ENCODE measurements at regions not wholly inside any gene's neighbourhood (a gene's known extent, or its start where the extent isn't known, plus 50 kb on each side); places are given as distances from the start of the nearest gene placed in this dataset.

DNA sequence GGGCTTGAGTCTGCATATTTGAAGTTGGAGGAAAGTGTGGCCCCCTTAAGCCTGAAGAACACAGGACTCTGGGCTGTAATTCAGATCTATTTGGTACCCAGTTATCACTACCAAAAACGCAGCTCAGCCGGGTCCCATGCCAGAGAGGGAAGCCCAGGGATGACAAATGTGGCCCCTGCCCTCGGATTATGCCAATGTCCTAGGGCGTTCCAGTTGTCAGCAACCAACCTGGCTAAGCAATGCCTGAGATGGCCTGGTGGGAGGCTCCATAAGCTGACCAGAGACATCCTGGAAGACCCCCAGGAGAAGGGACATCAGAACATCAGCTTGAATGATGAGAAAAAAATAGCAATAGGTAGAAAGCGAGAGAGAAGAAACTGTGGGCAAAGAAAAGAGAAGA is 79.6 kb upstream of the UQCRFS1 start:
- no peaks in the 10 kb centered on the region for H3K36me3 ChIP-seq (replicated peaks)
- in situ Hi-C loops (cut with HindIII; ENCODE audit: low pct_ligation_motif_present, low sequenced_read_pairs), result no loop called here

DNA sequence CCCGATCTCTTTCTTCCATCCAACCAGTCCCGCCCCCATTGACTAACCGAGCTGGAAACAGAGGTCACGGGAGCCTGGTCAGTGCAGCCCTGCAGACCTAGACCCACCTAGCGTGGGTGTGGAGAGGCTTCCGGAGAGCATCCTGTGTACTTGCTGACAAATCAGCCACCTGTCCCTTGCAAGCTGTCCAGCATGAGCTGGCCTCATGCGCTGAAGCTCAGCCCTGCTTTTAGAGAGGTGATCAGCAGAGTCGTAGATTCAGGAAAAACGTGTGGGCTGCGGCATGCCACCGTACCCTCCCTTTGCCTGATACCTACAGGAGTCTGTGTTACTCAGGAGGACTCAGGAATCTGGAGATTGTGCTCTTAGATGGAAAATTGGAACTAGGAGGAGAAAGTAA is 80.3 kb upstream of the UQCRFS1 start:
- TF ChIP-seq, protein P1, sequence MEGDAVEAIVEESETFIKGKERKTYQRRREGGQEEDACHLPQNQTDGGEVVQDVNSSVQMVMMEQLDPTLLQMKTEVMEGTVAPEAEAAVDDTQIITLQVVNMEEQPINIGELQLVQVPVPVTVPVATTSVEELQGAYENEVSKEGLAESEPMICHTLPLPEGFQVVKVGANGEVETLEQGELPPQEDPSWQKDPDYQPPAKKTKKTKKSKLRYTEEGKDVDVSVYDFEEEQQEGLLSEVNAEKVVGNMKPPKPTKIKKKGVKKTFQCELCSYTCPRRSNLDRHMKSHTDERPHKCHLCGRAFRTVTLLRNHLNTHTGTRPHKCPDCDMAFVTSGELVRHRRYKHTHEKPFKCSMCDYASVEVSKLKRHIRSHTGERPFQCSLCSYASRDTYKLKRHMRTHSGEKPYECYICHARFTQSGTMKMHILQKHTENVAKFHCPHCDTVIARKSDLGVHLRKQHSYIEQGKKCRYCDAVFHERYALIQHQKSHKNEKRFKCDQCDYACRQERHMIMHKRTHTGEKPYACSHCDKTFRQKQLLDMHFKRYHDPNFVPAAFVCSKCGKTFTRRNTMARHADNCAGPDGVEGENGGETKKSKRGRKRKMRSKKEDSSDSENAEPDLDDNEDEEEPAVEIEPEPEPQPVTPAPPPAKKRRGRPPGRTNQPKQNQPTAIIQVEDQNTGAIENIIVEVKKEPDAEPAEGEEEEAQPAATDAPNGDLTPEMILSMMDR (IDR thresholded peaks at IDR 0.05; ENCODE audit: low read depth, low read length, missing control alignments), result no peak
- in situ Hi-C loops (cut with HindIII; ENCODE audit: low pct_ligation_motif_present, low sequenced_read_pairs), result no loop called here
- no peak for DNase-seq
- no peaks in the 10 kb centered on the region for H3K27me3 ChIP-seq (replicated peaks)
- H3K36me3 ChIP-seq (replicated peaks), result no peaks in the 10 kb centered on the region
- H3K4me3 ChIP-seq (ENCODE audit: low read depth, low read length), result no peak overlapping the region
- H3K27ac ChIP-seq, result no peak overlapping the region

More for the DNA sequence above, 79.6 kb upstream of the UQCRFS1 start:
- no peak for DNase-seq
- H3K4me3 ChIP-seq (ENCODE audit: low read depth, low read length), result no peak overlapping the region
- no peaks in the 10 kb centered on the region for H3K27me3 ChIP-seq (replicated peaks)
- TF ChIP-seq, protein P1 (IDR thresholded peaks at IDR 0.05; ENCODE audit: low read depth, low read length, missing control alignments), result no peak
- no peak overlapping the region for H3K27ac ChIP-seq

DNA sequence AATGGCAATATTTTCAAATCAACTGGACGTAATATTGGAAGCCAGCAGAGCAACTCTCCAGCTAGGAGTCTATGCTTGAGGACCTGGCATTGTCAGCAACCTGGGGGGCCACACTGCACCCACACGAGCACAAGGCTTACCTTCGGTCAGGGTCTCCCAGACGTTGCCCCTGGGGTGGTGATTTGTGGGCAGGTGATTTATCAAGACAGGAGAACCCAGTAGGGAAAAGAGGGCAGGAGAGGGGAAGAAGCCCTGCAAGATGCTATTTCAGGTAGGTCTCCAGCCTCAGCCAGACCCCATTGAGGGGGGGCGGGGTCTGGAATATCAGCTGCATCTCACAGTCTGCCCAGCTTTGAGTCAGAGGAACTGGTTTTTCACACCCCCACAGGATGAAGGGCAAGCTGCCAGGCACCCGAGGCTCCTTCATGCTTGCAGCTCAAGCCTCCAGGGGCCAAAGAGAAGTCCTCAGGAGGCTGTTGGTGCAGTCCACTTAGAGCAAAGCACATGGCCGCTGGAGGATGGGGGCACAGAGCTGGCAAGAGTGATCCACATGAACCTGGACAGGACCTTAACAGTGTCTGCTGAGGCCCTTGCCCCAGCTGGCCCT is 80.9 kb upstream of the UQCRFS1 start:
- Histone ChIP-seq H3K27ac (no peak overlapping the region), H3K4me3 (ENCODE audit: low read depth, low read length) (no peak overlapping the region), H3K27me3 (replicated peaks) (no peaks in the 10 kb centered on the region), H3K36me3 (replicated peaks) (no peaks in the 10 kb centered on the region)
- in situ Hi-C loops (cut with HindIII; ENCODE audit: low pct_ligation_motif_present, low sequenced_read_pairs), result no loop called here
- TF ChIP-seq, protein P1 (IDR thresholded peaks at IDR 0.05; ENCODE audit: low read depth, low read length, missing control alignments), result no peak
- DNase-seq, result no peak

DNA sequence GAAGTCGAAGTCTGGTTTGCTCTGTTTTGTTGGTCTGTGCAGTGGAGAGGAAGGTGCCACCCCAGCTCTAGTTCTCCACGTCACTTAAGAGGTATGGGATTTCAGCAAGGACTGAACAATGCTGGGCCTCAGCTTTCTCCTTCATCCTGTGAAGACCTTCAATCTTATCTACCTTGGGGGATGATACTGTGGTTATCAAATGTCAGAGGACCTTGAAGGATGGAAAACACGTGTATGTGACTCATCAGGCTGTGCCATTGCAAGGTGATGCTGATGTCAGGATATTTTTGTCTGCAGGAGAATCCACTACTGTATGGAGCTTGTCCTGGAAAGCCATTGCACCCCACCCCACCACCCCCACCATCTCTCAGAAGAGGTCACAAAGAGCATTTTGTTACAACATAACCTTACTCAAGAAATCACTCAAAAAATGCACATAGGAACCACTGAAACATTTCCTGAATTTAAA is 81.4 kb upstream of the UQCRFS1 start:
- H3K27ac ChIP-seq, result no peak overlapping the region
- H3K36me3 ChIP-seq (replicated peaks), result no peaks in the 10 kb centered on the region
- TF ChIP-seq, protein P1 (IDR thresholded peaks at IDR 0.05; ENCODE audit: low read depth, low read length, missing control alignments), result no peak
- DNase-seq, result no peak
- in situ Hi-C loops (cut with HindIII; ENCODE audit: low pct_ligation_motif_present, low sequenced_read_pairs), result no loop called here
- H3K4me3 ChIP-seq (ENCODE audit: low read depth, low read length), result no peak overlapping the region
- H3K27me3 ChIP-seq (replicated peaks), result no peaks in the 10 kb centered on the region

DNA sequence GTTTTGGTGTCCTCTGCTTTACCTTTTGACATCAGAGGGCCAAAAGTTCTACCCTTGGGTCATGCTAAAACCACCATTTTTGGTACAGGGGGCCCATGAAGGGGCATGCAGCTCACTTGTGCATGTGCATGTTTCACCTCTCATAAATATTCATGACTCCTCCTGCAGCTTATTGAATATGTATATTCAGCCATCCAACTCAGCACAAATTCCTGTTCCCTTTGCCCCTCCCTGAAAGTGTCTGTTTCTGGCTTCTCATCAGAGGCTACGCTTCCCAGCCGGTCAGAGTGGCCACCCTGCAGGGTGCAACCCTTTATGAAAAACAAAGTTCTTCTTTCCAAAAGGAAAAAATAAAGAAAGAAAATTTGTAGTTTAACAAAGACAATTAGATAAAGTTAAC is 82.3 kb upstream of the UQCRFS1 start:
- Histone ChIP-seq H3K4me3 (ENCODE audit: low read depth, low read length) (no peak overlapping the region), H3K27ac (no peak overlapping the region), H3K27me3 (replicated peaks) (no peaks in the 10 kb centered on the region), H3K36me3 (replicated peaks) (no peaks in the 10 kb centered on the region)
- no peak for DNase-seq
- TF ChIP-seq, protein P1 (IDR thresholded peaks at IDR 0.05; ENCODE audit: low read depth, low read length, missing control alignments), result no peak
- in situ Hi-C loops (cut with HindIII; ENCODE audit: low pct_ligation_motif_present, low sequenced_read_pairs), result no loop called here

DNA sequence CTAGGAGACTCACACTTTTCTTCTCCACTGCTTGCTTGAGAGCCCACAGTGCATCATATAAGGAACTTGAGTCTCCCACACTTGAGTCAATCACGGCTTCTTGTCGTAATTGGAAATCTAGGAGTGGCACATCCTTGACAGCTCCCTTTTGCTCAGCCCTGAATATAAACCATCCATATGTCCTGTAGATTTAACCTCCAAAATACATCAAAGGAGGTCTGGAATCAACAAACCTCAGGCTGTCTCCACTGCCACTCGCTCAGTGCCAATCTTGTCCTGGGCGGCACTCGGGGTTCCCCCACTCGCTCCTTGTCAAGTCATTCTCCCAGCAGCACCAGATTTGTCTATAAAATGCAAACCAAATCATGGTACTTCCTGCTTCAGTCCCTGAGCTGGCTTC is 84.4 kb upstream of the UQCRFS1 start:
- no peak overlapping the region for H3K27ac ChIP-seq
- in situ Hi-C loops (cut with HindIII; ENCODE audit: low pct_ligation_motif_present, low sequenced_read_pairs), result no loop called here
- no peaks in the 10 kb centered on the region for H3K36me3 ChIP-seq (replicated peaks)
- TF ChIP-seq, protein P1 (IDR thresholded peaks at IDR 0.05; ENCODE audit: low read depth, low read length, missing control alignments), result no peak
- H3K4me3 ChIP-seq (ENCODE audit: low read depth, low read length), result no peak overlapping the region
- H3K27me3 ChIP-seq (replicated peaks), result no peaks in the 10 kb centered on the region
- no peak for DNase-seq

Data from brain microvascular endothelial cell (primary cell).